Subcutaneous abdominal adipose tissue (tissue), 5 donors: ENCODE measurements at regions not wholly inside any gene's neighbourhood (a gene's known extent, or its start where the extent isn't known, plus 50 kb on each side); places are given as distances from the start of the nearest gene placed in this dataset.

Source experiments
- H3K27ac ChIP-seq: one replicate; pipeline ENCODE4 v1.7.0; 2013; ENCODE audit warnings: low read depth, mild to moderate bottlenecking, inconsistent platforms, low read length, moderate library complexity
- H3K27me3 ChIP-seq, 5 donors: one replicate each; pipeline ENCODE4 v1.7.0; 2013; ENCODE audit warnings: low read length in 5 of 5, inconsistent platforms in 1 of 5; ENCODE audit not compliant: control insufficient read depth in 5 of 5, insufficient read depth in 4 of 5
- H3K36me3 ChIP-seq, 5 donors: one replicate each; pipeline ENCODE4 v1.7.0; 2013; ENCODE audit warnings: low read length in 5 of 5; ENCODE audit not compliant: control insufficient read depth in 5 of 5, insufficient read depth in 5 of 5
- H3K4me1 ChIP-seq, 5 donors: one replicate each; pipeline ENCODE4 v1.7.0; 2013; ENCODE audit warnings: low read length in 5 of 5, mild to moderate bottlenecking in 3 of 5, moderate library complexity in 1 of 5; ENCODE audit not compliant: control insufficient read depth in 5 of 5, insufficient read depth in 5 of 5
- H3K4me3 ChIP-seq, 5 donors: one replicate each; pipeline ENCODE4 v1.7.0; 2013; ENCODE audit warnings: low read length in 5 of 5, low read depth in 1 of 5
- H3K9ac ChIP-seq, 5 donors: one replicate each; pipeline ENCODE4 v1.7.0; 2013; ENCODE audit warnings: low read length in 5 of 5, mild to moderate bottlenecking in 4 of 5, moderate library complexity in 3 of 5
- H3K9me3 ChIP-seq, 5 donors: one replicate each; pipeline ENCODE4 v1.7.0; 2013; ENCODE audit warnings: low read length in 5 of 5; ENCODE audit not compliant: control insufficient read depth in 5 of 5
- donor health status: healthy.
- donor health status: healthy.
- donor health status: healthy.
- donor health status: healthy.
- donor health status: healthy.

- H3K27ac ChIP-seq = no peak overlapping the region
- H3K36me3 ChIP-seq = no peaks in the 10 kb centered on the region
- H3K9ac ChIP-seq = no peak overlapping the region
- peaks cover 0 to 5% (median 0%) of the 10 kb centered on the region in 5 donors for H3K4me1 ChIP-seq
- peaks cover 0 to 9% (median 6%) of the 10 kb centered on the region in 5 donors for H3K9me3 ChIP-seq
- H3K27me3 ChIP-seq = peaks cover 0 to 4% (median 0%) of the 10 kb centered on the region in 5 donors
- no peak overlapping the region for H3K4me3 ChIP-seq
These were observed 313.2 kb upstream of the ETAA1 start for GRCh38 chr2:67083951-67084350.

GRCh38 chr2:67085146-67085545 lies 312.0 kb upstream of the ETAA1 start:
- Histone ChIP-seq H3K4me3 (no peak overlapping the region), H3K27ac (no peak overlapping the region), H3K9me3 (peaks cover 0 to 8% (median 5%) of the 10 kb centered on the region in 5 donors), H3K36me3 (no peaks in the 10 kb centered on the region), H3K27me3 (peaks cover 0 to 4% (median 0%) of the 10 kb centered on the region in 5 donors), H3K9ac (no peak overlapping the region), H3K4me1 (peaks cover 0 to 5% (median 0%) of the 10 kb centered on the region in 5 donors)

- Histone ChIP-seq H3K4me1 (no peaks in the 10 kb centered on the region), H3K27ac (no peak overlapping the region), H3K27me3 (no peaks in the 10 kb centered on the region), H3K4me3 (no peak overlapping the region), H3K9ac (no peak overlapping the region), H3K36me3 (no peaks in the 10 kb centered on the region), H3K9me3 (no peaks in the 10 kb centered on the region)
These were observed 305.5 kb upstream of the ETAA1 start for GRCh38 chr2:67091681-67092080.

GRCh38 chr2:67095121-67095520 lies 302.0 kb upstream of the ETAA1 start:
- Histone ChIP-seq H3K27me3 (no peaks in the 10 kb centered on the region), H3K9me3 (no peaks in the 10 kb centered on the region)

GRCh38 chr2:67096886-67097285 lies 300.2 kb upstream of the ETAA1 start:
- Histone ChIP-seq H3K4me1 (no peaks in the 10 kb centered on the region), H3K27me3 (no peaks in the 10 kb centered on the region), H3K27ac (no peak overlapping the region), H3K9me3 (no peaks in the 10 kb centered on the region), H3K4me3 (no peak overlapping the region), H3K9ac (no peak overlapping the region), H3K36me3 (no peaks in the 10 kb centered on the region)

More at GRCh38 chr2:67095121-67095520, 302.0 kb upstream of the ETAA1 start:
- Histone ChIP-seq H3K27ac (no peak overlapping the region), H3K36me3 (no peaks in the 10 kb centered on the region), H3K4me1 (no peaks in the 10 kb centered on the region), H3K9ac (no peak overlapping the region), H3K4me3 (no peak overlapping the region)

GRCh38 chr2:67103157-67103556 lies 294.0 kb upstream of the ETAA1 start:
- Histone ChIP-seq H3K4me1 (no peaks in the 10 kb centered on the region), H3K4me3 (no peak overlapping the region), H3K36me3 (no peaks in the 10 kb centered on the region), H3K27me3 (no peaks in the 10 kb centered on the region), H3K9me3 (peaks cover 0 to 17% (median 10%) of the 10 kb centered on the region in 5 donors), H3K27ac (no peak overlapping the region), H3K9ac (no peak overlapping the region)

- Histone ChIP-seq H3K4me3 (no peak overlapping the region), H3K27ac (no peak overlapping the region), H3K9me3 (peaks cover 0 to 16% (median 8%) of the 10 kb centered on the region in 5 donors), H3K9ac (no peak overlapping the region), H3K4me1 (no peaks in the 10 kb centered on the region), H3K27me3 (no peaks in the 10 kb centered on the region), H3K36me3 (no peaks in the 10 kb centered on the region)
These were observed 288.9 kb upstream of the ETAA1 start for GRCh38 chr2:67108231-67108630.

- H3K36me3 ChIP-seq = no peaks in the 10 kb centered on the region
- no peak overlapping the region for H3K9ac ChIP-seq
- H3K4me1 ChIP-seq = no peaks in the 10 kb centered on the region
- no peak overlapping the region for H3K27ac ChIP-seq
- no peaks in the 10 kb centered on the region for H3K9me3 ChIP-seq
- no peak overlapping the region for H3K4me3 ChIP-seq
- H3K27me3 ChIP-seq = no peaks in the 10 kb centered on the region
These were observed 272.6 kb upstream of the ETAA1 start for GRCh38 chr2:67124531-67124930.

- no peaks in the 10 kb centered on the region for H3K4me1 ChIP-seq
These were observed 266.4 kb upstream of the ETAA1 start for GRCh38 chr2:67130531-67131256.

GRCh38 chr2:67131257-67131609 lies 265.9 kb upstream of the ETAA1 start:
- no peak overlapping the region for H3K4me3 ChIP-seq
- no peak overlapping the region for H3K9ac ChIP-seq
- H3K36me3 ChIP-seq = no peaks in the 10 kb centered on the region
- no peaks in the 10 kb centered on the region for H3K27me3 ChIP-seq
- H3K27ac ChIP-seq = no peak overlapping the region
- no peaks in the 10 kb centered on the region for H3K9me3 ChIP-seq
- H3K4me1 ChIP-seq = no peaks in the 10 kb centered on the region

More at GRCh38 chr2:67130531-67131256, 266.4 kb upstream of the ETAA1 start:
- Histone ChIP-seq H3K4me3 (no peak overlapping the region), H3K9me3 (no peaks in the 10 kb centered on the region), H3K36me3 (no peaks in the 10 kb centered on the region), H3K27me3 (no peaks in the 10 kb centered on the region), H3K9ac (no peak overlapping the region), H3K27ac (no peak overlapping the region)
